ENCODE measurements at regions not wholly inside any gene's neighbourhood (a gene's known extent, or its start where the extent isn't known, plus 50 kb on each side); places are given as distances from the start of the nearest gene placed in this dataset.

DNA sequence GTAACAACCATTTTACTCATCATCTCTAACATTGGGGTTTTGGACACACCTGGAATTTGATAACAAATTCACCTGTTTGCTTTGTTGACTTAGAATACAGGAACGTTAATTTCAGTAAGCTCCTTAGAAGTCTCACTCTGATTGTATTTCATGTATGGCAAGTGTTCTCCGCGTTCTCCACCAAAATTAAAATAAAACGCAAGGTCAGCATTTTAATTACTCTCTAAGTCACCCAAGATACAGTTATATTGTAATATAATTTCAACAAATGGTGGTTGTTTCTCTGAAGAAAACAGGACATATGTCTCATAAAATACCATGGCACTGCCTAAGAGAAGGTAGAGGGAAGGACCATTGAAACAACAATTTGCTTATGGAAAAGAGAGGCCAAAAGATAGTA, 742.1 kb downstream of the LIG4 start:
- H3K9me3 ChIP-seq, result no peaks in the 10 kb centered on the region
- DNase-seq, result no peak
- no peaks in the 10 kb centered on the region for H3K4me1 ChIP-seq
- TF ChIP-seq CTCF (IDR thresholded peaks at IDR 0.05) (no peak), POLR2A (IDR thresholded peaks at IDR 0.05) (no peak)
- no peaks in the 10 kb centered on the region for H3K36me3 ChIP-seq
- 74% methylated on average over 4 of the region's 4 CpGs for WGBS (ENCODE audit: insufficient coverage, low coverage, low lambda C conversion rate, missing lambda C conversion rate)
- H3K27ac ChIP-seq, result no peak overlapping the region
- intact Hi-C loops (cut with DNase I), result no loop called here
- H3K27me3 ChIP-seq, result no peaks in the 10 kb centered on the region
- no peak for ATAC-seq
- no peak overlapping the region for H3K4me3 ChIP-seq

- WGBS (ENCODE audit: insufficient coverage, low coverage, low lambda C conversion rate, missing lambda C conversion rate), result 29% methylated on average over 3 of the region's 3 CpGs
- Histone ChIP-seq H3K36me3 (no peaks in the 10 kb centered on the region), H3K4me1 (no peaks in the 10 kb centered on the region), H3K27me3 (no peaks in the 10 kb centered on the region), H3K9me3 (no peaks in the 10 kb centered on the region), H3K27ac (no peak overlapping the region), H3K4me3 (no peak overlapping the region)
- ATAC-seq, result no peak
- intact Hi-C loops (cut with DNase I), result no loop called here
- TF ChIP-seq CTCF (IDR thresholded peaks at IDR 0.05) (no peak), POLR2A (IDR thresholded peaks at IDR 0.05) (no peak)
- no peak for DNase-seq
These were observed 748.8 kb downstream of the LIG4 start for GRCh38 chr13:107466326-107467099.

DNA sequence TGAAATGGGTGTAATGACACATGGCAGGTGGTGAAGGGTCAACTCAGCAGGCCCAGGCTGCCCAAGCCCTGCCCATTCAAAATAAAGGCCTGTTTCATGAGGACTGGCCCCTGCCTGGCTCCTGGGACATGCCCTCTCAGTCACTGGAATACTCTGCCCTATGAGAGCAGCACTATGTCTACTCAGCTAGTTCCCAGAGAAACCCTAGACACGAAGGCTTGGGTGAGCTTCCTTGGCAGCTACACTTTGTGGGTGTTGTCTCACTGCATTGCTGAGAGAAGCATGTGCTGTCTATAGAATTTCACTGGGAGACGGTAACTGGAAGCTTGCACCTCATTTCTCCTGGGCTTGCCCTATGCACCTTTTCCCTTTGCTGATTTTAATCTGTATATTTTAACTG, 752.8 kb downstream of the LIG4 start:
- TF ChIP-seq CTCF (IDR thresholded peaks at IDR 0.05) (no peak), POLR2A (IDR thresholded peaks at IDR 0.05) (no peak)
- Histone ChIP-seq H3K4me1 (no peaks in the 10 kb centered on the region), H3K9me3 (no peaks in the 10 kb centered on the region), H3K27me3 (no peaks in the 10 kb centered on the region), H3K4me3 (no peak overlapping the region), H3K36me3 (no peaks in the 10 kb centered on the region), H3K27ac (no peak overlapping the region)
- intact Hi-C loops (cut with DNase I), result no loop called here
- ATAC-seq (no peak), DNase-seq (no peak)
- 67% methylated on average over 1 of the region's 2 CpGs for WGBS (ENCODE audit: insufficient coverage, low coverage, low lambda C conversion rate, missing lambda C conversion rate)

GRCh38 chr13:107461751-107462150, 753.6 kb downstream of the LIG4 start:
- Histone ChIP-seq H3K27ac (no peak overlapping the region), H3K4me1 (no peaks in the 10 kb centered on the region), H3K27me3 (no peaks in the 10 kb centered on the region), H3K9me3 (no peaks in the 10 kb centered on the region), H3K4me3 (no peak overlapping the region), H3K36me3 (no peaks in the 10 kb centered on the region)
- 50% methylated on average over 1 of the region's 1 CpG for WGBS (ENCODE audit: insufficient coverage, low coverage, low lambda C conversion rate, missing lambda C conversion rate)
- ATAC-seq (no peak), DNase-seq (no peak)
- intact Hi-C loops (cut with DNase I), result no loop called here
- TF ChIP-seq CTCF (IDR thresholded peaks at IDR 0.05) (no peak), POLR2A (IDR thresholded peaks at IDR 0.05) (no peak)
